Psoas muscle (tissue), 7 donors: ENCODE measurements at regions not wholly inside any gene's neighbourhood (a gene's known extent, or its start where the extent isn't known, plus 50 kb on each side); places are given as distances from the start of the nearest gene placed in this dataset.
A peak's percentile ranks its signal among the peaks of the same experiment; 100 is the strongest.

Experiments
- ATAC-seq, 4 donors: fragments of 200-7000 bp; cut with Tn5 transposase; one replicate each; pipeline ENCODE4 v1.9.1; 2020; ENCODE audit warnings: moderate library complexity in 3 of 4, mild to moderate bottlenecking in 2 of 4
- DNase-seq, 2 donors: peaks; one replicate each; pipeline ENCODE4 v3.0.0-alpha.2; 2020
- H3K27ac ChIP-seq: fragments of 200-600 bp; one replicate; pipeline ENCODE4 v1.8.0; 2022
- H3K27me3 ChIP-seq, 3 donors: fragments of 200-600 bp in 1 of 3; one replicate each; pipeline versions ENCODE4 v1.6.1 to v1.8.0; 2013 to 2022; ENCODE audit warnings: low read length in 2 of 3, mild to moderate bottlenecking in 2 of 3, moderate library complexity in 1 of 3; ENCODE audit not compliant: insufficient read depth in 3 of 3
- H3K36me3 ChIP-seq, 2 donors: fragments of 200-600 bp in 1 of 2; one replicate each; pipeline versions ENCODE4 v1.6.1 to v1.8.0; 2013 to 2022; ENCODE audit warnings: low read depth in 1 of 2, mild to moderate bottlenecking in 1 of 2, moderate library complexity in 1 of 2; ENCODE audit not compliant: insufficient read depth in 1 of 2
- H3K4me1 ChIP-seq: fragments of 200-600 bp; one replicate; pipeline ENCODE4 v1.8.0; 2022
- H3K4me3 ChIP-seq: fragments of 200-600 bp; one replicate; pipeline ENCODE4 v1.8.0; 2022; ENCODE audit warnings: mild to moderate bottlenecking
- H3K9me3 ChIP-seq: fragments of 200-600 bp; one replicate; pipeline ENCODE4 v1.8.0; 2022
- WGBS, 3 donors: extraction: QIAGEN DNeasy Blood & Tissue Kit; methylation state at CpG; one replicate each; pipeline versions ENCODE4 v1.1.6 to v1.1.7; 2013; 5-methylcytosine and 5-hydroxymethylcytosine counted together
- intact Hi-C, 2 donors: fragments of 100-400 bp; cut with DNase I; formaldehyde crosslinking; loops; one replicate each; pipeline versions ENCODE4 v1.11.0 to v1.14.2; 2022
- TF ChIP-seq, protein P1 (sequence below): fragments of 200-600 bp; IDR thresholded peaks from one replicate; pipeline ENCODE4 v1.8.0; 2022; ENCODE audit warnings: antibody characterized with exemption
- donor health status: healthy with polysubstance abuse.
- donor health status: DM: no; HTN: no; CAD: no; lungs with moderate emphysema.
- donor health status: Bipolar disorder and iron deficiency.
- donor health status: healthy.
- donor health status: DM: yes; HTN: yes; CAD: no.
- donor health status: DM: no; HTN: no; CAD: no.
- donor health status: DM: yes; HTN: yes; CAD: no.

DNA sequence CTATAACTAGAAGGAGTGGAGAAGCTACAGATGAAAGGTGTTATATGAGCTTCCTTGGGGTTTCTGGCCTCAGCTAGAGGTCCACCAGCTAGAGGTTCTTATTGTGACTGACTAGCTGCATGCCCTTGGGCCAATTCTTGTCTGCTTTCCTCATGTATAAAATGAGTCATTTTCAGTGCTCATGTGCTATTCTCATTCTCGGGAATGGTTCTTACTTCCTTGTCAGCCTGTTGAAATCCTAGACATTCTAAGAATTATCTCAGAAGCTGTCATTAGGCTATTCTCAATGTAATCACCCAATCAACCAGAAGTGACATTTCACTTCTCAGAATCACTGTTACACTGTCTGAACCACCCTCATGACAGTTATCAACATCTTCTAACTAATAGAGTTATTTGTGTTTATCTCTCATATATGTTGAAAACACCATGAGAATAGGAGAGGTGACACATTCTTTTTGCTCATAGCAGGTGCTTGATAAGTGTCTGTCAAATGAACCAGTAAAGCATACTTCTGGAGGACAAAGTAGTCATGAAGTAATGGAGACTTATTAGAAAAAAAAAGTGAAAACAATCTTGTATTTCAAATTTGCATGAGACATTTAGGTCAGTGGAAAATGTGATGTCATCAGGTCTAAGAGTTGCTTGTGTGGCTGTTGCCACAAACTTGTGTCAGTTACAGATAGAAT lies 122.8 kb upstream of the IVNS1ABP start:
- intact Hi-C loops = loop anchor here in 1 of 2 donors (5.0 kb wide), 1 partner anchor 47 kb away; no protein-coding TSS in a partner anchor
- DNase-seq (no peak), ATAC-seq (peak; percentile 19 to 58 (median 42))
- H3K4me1 ChIP-seq = peaks cover 3% of the 10 kb centered on the region
- WGBS, 3 donors = 57 to 70% (median 69%) methylated on average over 1 of the region's 1 CpG
- peak overlapping the region; percentile 15 for H3K27ac ChIP-seq
- no peaks in the 10 kb centered on the region for H3K36me3 ChIP-seq
- no peak overlapping the region for H3K4me3 ChIP-seq
- TF ChIP-seq, protein P1, sequence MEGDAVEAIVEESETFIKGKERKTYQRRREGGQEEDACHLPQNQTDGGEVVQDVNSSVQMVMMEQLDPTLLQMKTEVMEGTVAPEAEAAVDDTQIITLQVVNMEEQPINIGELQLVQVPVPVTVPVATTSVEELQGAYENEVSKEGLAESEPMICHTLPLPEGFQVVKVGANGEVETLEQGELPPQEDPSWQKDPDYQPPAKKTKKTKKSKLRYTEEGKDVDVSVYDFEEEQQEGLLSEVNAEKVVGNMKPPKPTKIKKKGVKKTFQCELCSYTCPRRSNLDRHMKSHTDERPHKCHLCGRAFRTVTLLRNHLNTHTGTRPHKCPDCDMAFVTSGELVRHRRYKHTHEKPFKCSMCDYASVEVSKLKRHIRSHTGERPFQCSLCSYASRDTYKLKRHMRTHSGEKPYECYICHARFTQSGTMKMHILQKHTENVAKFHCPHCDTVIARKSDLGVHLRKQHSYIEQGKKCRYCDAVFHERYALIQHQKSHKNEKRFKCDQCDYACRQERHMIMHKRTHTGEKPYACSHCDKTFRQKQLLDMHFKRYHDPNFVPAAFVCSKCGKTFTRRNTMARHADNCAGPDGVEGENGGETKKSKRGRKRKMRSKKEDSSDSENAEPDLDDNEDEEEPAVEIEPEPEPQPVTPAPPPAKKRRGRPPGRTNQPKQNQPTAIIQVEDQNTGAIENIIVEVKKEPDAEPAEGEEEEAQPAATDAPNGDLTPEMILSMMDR = no peak
- H3K27me3 ChIP-seq = no peaks in the 10 kb centered on the region
- no peaks in the 10 kb centered on the region for H3K9me3 ChIP-seq

DNA sequence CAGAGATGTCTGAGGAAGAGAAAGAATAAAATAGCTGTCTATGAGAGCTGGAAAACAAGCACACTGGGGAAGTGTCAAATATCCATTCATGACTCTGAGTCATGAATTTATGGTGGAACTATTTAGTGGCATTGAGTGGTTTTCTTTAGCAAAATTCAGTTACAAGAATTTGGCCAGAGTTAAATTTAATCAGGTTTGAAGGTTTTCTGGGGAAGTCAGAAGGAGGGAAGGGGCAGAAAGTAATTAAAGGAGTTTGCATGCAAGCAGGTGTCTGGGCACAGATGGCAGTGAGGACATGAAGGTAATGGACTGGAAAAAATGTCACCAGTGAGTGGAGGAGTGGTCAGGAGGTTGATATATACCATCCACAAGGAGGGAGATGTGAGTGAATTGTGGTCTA lies 121.9 kb upstream of the IVNS1ABP start:
- ATAC-seq = no peak
- Histone ChIP-seq H3K36me3 (no peaks in the 10 kb centered on the region), H3K9me3 (no peaks in the 10 kb centered on the region), H3K27ac (no peak overlapping the region), H3K4me1 (peaks cover 3% of the 10 kb centered on the region), H3K4me3 (no peak overlapping the region), H3K27me3 (no peaks in the 10 kb centered on the region)
- intact Hi-C loops = no loop called here
- TF ChIP-seq, protein P1 = no peak
- DNase-seq = no peak

DNA sequence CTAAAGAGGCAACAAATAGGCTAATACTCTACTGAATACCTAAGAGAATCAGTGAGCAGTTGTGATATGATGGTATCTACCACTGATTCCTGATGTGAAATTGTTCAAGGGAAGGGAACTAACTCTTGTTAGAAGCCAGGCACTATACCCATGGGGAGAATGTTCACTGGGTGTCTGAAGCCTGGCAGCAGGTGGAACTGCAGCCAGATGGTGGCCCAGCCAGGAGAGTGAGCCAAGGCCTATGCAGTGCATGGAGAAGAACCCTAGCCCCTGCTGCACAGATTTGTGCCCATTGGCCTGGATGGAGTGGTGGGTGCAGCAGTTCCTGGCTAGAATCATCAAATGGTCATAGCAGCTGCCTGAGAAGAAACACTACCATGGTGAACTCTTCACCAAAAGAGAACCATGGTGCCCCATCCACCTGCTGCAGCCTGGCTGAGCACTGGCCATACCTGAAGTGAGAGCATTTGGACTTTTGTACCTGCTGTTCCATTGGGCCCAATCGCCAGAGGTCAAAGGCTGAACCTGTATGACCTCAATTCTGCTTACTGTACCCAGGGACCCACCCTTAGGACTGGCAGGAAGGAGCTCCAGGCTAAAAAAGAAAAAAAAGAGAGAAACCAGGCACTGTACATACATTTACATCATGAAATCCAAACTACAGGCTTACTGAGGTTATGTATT lies 118.8 kb upstream of the IVNS1ABP start:
- intact Hi-C loops = no loop called here

DNA sequence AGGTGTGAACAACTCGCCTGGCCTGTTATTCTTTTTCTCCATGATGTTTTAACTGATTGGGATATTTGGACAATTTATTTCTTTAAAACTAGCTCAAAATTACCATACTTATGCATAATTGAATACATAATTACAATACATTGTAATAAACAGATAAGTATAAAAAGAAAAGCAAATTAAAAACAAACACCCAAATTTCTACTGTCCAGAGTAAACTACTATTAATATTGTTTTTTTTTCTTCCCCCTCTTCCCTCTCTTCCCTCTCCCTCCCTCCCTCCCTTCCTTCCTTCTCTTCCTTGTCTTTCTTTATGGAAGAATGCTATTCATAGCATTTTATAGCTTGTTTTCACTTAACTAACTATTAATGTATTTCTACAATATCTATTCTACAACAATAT lies 117.7 kb upstream of the IVNS1ABP start:
- 85 to 96% (median 89%) methylated on average over 1 of the region's 1 CpG for WGBS, 3 donors
- H3K9me3 ChIP-seq = no peaks in the 10 kb centered on the region
- H3K4me1 ChIP-seq = peaks cover 3% of the 10 kb centered on the region
- ATAC-seq = no peak
- no peaks in the 10 kb centered on the region for H3K27me3 ChIP-seq
- no peak overlapping the region for H3K27ac ChIP-seq
- TF ChIP-seq, protein P1 = no peak
- no peak overlapping the region for H3K4me3 ChIP-seq
- DNase-seq = no peak
- intact Hi-C loops = no loop called here
- H3K36me3 ChIP-seq = no peaks in the 10 kb centered on the region

More for the DNA sequence above, 118.8 kb upstream of the IVNS1ABP start:
- 81 to 96% (median 84%) methylated on average over 1 of the region's 1 CpG for WGBS, 3 donors
- DNase-seq (no peak), ATAC-seq (no peak)
- Histone ChIP-seq H3K27ac (no peak overlapping the region), H3K27me3 (no peaks in the 10 kb centered on the region), H3K36me3 (no peaks in the 10 kb centered on the region), H3K9me3 (no peaks in the 10 kb centered on the region), H3K4me3 (no peak overlapping the region), H3K4me1 (peaks cover 3% of the 10 kb centered on the region)
- TF ChIP-seq, protein P1 = no peak
